GM18507 (cell line): ENCODE measurements at regions not wholly inside any gene's neighbourhood (a gene's known extent, or its start where the extent isn't known, plus 50 kb on each side); places are given as distances from the start of the nearest gene placed in this dataset.

ENCODE experiments used
- DNase-seq: peaks from one replicate; pipeline ENCODE4 v3.0.0; 2011; ENCODE audit warnings: low read depth; ENCODE audit not compliant: insufficient read length; ENCODE audit errors: extremely low spot score
- FAIRE-seq: peaks from 2 replicates; lab custom pipeline; 2011; peaks lifted over from hg19 to GRCh38; lab: Jason Lieb, UNC

GRCh38 chr7:35995334-35995733 lies 157.7 kb upstream of the EEPD1 start:
- no peak for FAIRE-seq
- no peak for DNase-seq

- no peak for FAIRE-seq
These were observed 154.6 kb upstream of the EEPD1 start for GRCh38 chr7:35998481-35998880.

GRCh38 chr7:36001546-36001945 lies 151.5 kb upstream of the EEPD1 start:
- FAIRE-seq: no peak
- no peak for DNase-seq

More at GRCh38 chr7:35998481-35998880, 154.6 kb upstream of the EEPD1 start:
- no peak for DNase-seq

- FAIRE-seq: no peak
These were observed 150.2 kb upstream of the EEPD1 start for GRCh38 chr7:36002900-36003299.

GRCh38 chr7:36003343-36003742 lies 149.7 kb upstream of the EEPD1 start:
- no peak for DNase-seq

More at GRCh38 chr7:36002900-36003299, 150.2 kb upstream of the EEPD1 start:
- no peak for DNase-seq

GRCh38 chr7:36005293-36005692 lies 147.8 kb upstream of the EEPD1 start:
- FAIRE-seq: no peak
- no peak for DNase-seq

More at GRCh38 chr7:36003343-36003742, 149.7 kb upstream of the EEPD1 start:
- no peak for FAIRE-seq

- FAIRE-seq (no peak), DNase-seq (no peak)
These were observed 147.2 kb upstream of the EEPD1 start for GRCh38 chr7:36005876-36006275.

GRCh38 chr7:36006636-36007229 lies 146.3 kb upstream of the EEPD1 start:
- FAIRE-seq: no peak
- no peak for DNase-seq

GRCh38 chr7:36010656-36011587 lies 142.1 kb upstream of the EEPD1 start:
- no peak for FAIRE-seq
- no peak for DNase-seq

- FAIRE-seq (no peak), DNase-seq (no peak)
These were observed 141.5 kb upstream of the EEPD1 start for GRCh38 chr7:36011588-36011965.

GRCh38 chr7:36013246-36014014 lies 139.6 kb upstream of the EEPD1 start:
- FAIRE-seq: no peak
- DNase-seq: no peak

GRCh38 chr7:36014961-36015360 lies 138.1 kb upstream of the EEPD1 start:
- FAIRE-seq: no peak
- no peak for DNase-seq

GRCh38 chr7:36015733-36016132 lies 137.3 kb upstream of the EEPD1 start:
- FAIRE-seq: no peak
- DNase-seq: no peak

- DNase-seq (no peak), FAIRE-seq (no peak)
These were observed 136.4 kb upstream of the EEPD1 start for GRCh38 chr7:36016648-36017047.

- DNase-seq (no peak), FAIRE-seq (no peak)
These were observed 135.9 kb upstream of the EEPD1 start for GRCh38 chr7:36017111-36017510.

- FAIRE-seq (no peak), DNase-seq (no peak)
These were observed 134.1 kb upstream of the EEPD1 start for GRCh38 chr7:36018816-36019484.

- FAIRE-seq (no peak), DNase-seq (no peak)
These were observed 133.5 kb upstream of the EEPD1 start for GRCh38 chr7:36019538-36019937.

- FAIRE-seq (no peak), DNase-seq (no peak)
These were observed 133.1 kb upstream of the EEPD1 start for GRCh38 chr7:36019980-36020379.

GRCh38 chr7:36021367-36021766 lies 131.7 kb upstream of the EEPD1 start:
- FAIRE-seq (no peak), DNase-seq (no peak)
